Astrocyte of the cerebellum (primary cell): ENCODE measurements at regions not wholly inside any gene's neighbourhood (a gene's known extent, or its start where the extent isn't known, plus 50 kb on each side); places are given as distances from the start of the nearest gene placed in this dataset.

ENCODE experiments used
- DNase-seq: peaks from one replicate; pipeline ENCODE4 v3.0.0-alpha.2; 2011; ENCODE audit warnings: low read depth
- H3K4me3 ChIP-seq: 2 replicates; pipeline ENCODE4 v1.5.1; 2011; ENCODE audit warnings: mild to moderate bottlenecking, low read depth, low read length, moderate library complexity
- in situ Hi-C: cut with HindIII; loops from 2 replicates; pipeline ENCODE4 v1.10.0; 2017; ENCODE audit warnings: low sequenced_read_pairs
- TF ChIP-seq, protein P1 (sequence below): IDR thresholded peaks from 2 replicates; pipeline ENCODE4 v1.5.1; 2012; ENCODE audit warnings: low read length, low read depth, moderate library complexity, mild to moderate bottlenecking; ENCODE audit errors: missing control alignments

DNA sequence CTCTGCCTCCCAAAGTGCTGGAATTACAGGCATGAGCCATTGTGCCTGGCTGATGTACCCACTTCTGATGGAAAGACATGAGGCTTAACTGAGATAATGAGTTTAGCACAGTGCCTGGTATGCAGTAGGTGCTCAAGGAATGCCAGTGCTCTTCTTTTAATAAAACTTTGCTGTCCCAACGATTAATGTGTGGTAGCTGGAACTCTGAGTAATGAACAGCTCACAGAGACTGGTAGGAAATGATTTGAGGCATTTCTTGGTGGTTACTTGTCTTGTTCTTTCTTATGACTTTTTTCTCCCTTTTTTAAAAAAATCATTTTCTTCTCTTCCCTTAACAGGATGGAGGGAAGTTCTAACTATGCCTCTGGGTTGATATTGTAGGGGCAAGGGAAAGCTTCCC, 235.7 kb upstream of the PWP1 start:
- no peak for DNase-seq
- in situ Hi-C loops = no loop called here
- no peak overlapping the region for H3K4me3 ChIP-seq
- TF ChIP-seq, protein P1, sequence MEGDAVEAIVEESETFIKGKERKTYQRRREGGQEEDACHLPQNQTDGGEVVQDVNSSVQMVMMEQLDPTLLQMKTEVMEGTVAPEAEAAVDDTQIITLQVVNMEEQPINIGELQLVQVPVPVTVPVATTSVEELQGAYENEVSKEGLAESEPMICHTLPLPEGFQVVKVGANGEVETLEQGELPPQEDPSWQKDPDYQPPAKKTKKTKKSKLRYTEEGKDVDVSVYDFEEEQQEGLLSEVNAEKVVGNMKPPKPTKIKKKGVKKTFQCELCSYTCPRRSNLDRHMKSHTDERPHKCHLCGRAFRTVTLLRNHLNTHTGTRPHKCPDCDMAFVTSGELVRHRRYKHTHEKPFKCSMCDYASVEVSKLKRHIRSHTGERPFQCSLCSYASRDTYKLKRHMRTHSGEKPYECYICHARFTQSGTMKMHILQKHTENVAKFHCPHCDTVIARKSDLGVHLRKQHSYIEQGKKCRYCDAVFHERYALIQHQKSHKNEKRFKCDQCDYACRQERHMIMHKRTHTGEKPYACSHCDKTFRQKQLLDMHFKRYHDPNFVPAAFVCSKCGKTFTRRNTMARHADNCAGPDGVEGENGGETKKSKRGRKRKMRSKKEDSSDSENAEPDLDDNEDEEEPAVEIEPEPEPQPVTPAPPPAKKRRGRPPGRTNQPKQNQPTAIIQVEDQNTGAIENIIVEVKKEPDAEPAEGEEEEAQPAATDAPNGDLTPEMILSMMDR = no peak

DNA sequence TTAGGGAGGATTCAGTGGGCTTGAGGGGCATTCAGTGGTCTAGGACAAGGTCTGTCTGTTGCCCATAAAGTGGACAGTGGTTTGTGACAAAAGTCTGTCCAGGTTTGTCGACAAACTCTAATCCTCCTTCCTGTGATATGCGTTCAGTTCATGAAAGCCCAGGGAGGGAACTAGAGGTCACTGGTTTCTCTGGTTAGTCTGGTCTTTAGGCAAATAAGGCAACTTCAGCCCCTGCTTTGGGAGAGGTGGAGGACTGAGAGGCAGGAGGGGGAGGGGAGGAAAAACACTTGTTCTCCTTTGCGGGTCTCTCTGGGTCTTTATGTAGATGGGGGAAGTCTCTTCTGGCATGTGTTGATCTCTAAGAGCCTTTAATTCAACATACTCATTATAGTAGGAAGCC, 235.1 kb upstream of the PWP1 start:
- DNase-seq = no peak
- in situ Hi-C loops = no loop called here
- no peak overlapping the region for H3K4me3 ChIP-seq
- TF ChIP-seq, protein P1 = no peak

DNA sequence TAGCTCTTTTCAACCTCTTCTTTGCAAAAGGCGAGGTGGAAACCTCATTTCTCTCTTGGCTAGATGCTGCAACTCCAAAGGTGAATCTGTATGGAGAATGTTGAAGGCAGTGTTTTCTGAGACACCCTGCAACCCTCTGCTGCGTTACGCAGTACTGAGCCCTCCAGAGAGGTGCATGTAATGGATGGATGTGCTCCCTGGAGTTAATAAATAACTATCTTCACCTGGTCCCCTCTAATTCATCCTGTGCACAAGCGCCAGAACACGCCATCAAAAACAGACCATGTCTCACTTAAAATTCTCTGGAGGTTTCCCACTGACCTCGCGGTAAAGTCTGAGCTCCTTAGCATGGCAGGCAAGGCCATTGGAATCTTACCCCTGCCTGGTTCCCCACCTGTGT, 234.4 kb upstream of the PWP1 start:
- TF ChIP-seq, protein P1 = no peak
- in situ Hi-C loops = no loop called here
- no peak overlapping the region for H3K4me3 ChIP-seq
- no peak for DNase-seq

DNA sequence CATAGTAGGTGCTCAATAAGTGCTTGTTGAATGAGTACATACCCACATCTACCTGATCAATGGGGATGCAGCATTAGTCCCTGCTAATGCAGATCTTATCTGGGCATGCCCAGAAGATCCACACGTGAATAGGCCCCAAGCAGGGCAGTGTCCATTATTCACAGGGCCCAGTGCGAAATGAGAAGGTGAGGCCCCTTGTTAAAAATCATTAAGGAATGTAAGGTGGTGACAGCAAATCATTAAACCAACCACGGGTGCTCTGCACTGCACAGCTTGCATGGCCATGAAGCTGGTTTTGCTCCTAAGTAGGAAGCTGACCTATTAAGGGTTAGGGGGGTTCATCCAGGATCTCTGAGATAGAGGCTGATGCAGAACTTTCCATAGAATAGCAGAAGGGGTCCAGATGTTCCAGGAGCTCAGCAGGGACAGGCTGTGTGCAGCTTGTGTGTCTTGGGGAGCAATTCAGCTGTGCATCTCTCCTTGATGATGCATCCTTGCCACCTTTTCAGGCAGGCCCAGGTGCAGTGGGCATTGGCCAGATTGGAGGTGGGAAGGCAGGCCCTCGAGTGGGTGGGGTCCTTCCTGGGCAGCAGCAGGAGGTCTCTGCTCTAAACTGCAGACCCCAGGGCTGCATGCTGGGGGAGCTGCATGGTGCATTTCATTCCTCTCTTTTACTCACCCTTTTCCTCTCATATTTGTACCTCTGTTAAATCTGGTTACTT, 231.3 kb upstream of the PWP1 start:
- TF ChIP-seq, protein P1 = no peak
- no peak for DNase-seq
- no peak overlapping the region for H3K4me3 ChIP-seq
- in situ Hi-C loops = no loop called here

DNA sequence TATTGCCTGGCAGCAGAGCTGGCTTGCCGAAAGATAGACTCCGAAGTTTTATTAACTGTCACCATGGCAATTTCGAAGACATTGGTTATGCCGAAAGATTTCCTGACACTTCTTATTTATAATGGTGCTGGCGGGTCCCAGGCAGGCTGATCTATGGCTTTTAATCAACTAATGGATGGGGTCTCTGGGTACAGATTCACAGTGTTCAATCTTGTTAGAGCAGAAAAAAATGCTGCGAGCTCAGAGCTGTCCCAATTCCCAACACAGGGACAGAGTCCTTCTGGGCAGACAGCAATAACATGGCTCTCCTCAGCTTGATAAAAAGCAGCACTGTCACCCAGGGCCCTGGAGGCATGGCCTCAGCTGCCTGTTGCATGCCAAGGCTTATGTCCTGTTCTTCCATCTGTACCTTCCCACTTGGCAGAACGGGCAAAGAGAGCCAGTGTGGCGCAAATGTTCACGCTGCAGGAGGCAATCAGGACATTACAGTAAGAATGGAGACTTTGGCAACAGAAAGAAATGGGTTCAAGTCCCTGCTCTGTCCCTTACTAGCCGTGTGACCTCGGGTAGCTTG, 228.2 kb upstream of the PWP1 start:
- no peak for DNase-seq
- TF ChIP-seq, protein P1 = no peak
- no peak overlapping the region for H3K4me3 ChIP-seq
- in situ Hi-C loops = no loop called here

DNA sequence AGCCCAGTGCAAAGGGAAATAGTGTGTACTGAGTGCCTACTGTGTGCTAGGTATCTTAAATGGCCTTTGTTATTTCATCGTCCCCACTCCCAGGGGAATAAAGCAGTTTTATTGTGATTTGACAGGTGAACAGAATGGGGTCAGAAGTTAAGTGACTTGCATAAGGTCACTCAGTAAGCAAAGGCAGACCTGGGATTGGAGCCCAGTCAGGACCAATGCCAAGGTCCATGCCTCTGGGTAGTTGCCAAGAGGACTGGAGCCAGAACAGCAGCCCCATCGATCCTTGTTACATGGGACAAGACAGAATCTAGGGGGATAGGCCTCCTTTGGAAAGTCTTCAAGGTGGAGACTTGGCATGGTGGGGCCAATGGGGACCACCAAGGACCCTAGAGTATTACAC, 227.4 kb upstream of the PWP1 start:
- TF ChIP-seq, protein P1 = no peak
- no peak overlapping the region for H3K4me3 ChIP-seq
- in situ Hi-C loops = no loop called here
- DNase-seq = no peak
